GM23338 (cell line): ENCODE measurements at regions not wholly inside any gene's neighbourhood (a gene's known extent, or its start where the extent isn't known, plus 50 kb on each side); places are given as distances from the start of the nearest gene placed in this dataset.
A peak's percentile ranks its signal among the peaks of the same experiment; 100 is the strongest.

Experiments
- ATAC-seq: fragments of 200-7000 bp; cut with Tn5 transposase; 3 replicates; pipeline ENCODE4 v1.9.1; 2020
- DNase-seq: peaks from one replicate; pipeline ENCODE4 v3.0.0-alpha.2; 2015; ENCODE audit warnings: low spot score
- H2AFZ ChIP-seq: fragments of 200-600 bp; sonication (generic); 2 replicates; pipeline ENCODE4 v1.8.0; 2016; ENCODE audit warnings: antibody characterized with exemption, mild to moderate bottlenecking, moderate library complexity
- H3F3A ChIP-seq: fragments of 200-600 bp; sonication (generic); replicated peaks from 2 replicates; pipeline ENCODE4 v1.8.0; 2017; ENCODE audit warnings: antibody characterized with exemption, mixed run types, low read depth
- H3K27ac ChIP-seq: fragments of 200-600 bp; sonication (generic); 2 replicates; pipeline ENCODE4 v1.6.1; 2016; ENCODE audit warnings: low read depth
- H3K27me3 ChIP-seq: fragments of 200-600 bp; sonication (generic); 2 replicates; pipeline ENCODE4 v1.8.0; 2016; ENCODE audit warnings: mild to moderate bottlenecking, mixed run types, moderate library complexity; ENCODE audit not compliant: insufficient read depth
- H3K36me3 ChIP-seq: fragments of 200-600 bp; sonication (generic); 2 replicates; pipeline ENCODE4 v1.8.0; 2016; ENCODE audit warnings: mild to moderate bottlenecking; ENCODE audit not compliant: insufficient read depth
- H3K4me1 ChIP-seq: fragments of 200-600 bp; sonication (generic); 2 replicates; pipeline ENCODE4 v1.8.0; 2016; ENCODE audit warnings: mild to moderate bottlenecking, moderate library complexity; ENCODE audit not compliant: insufficient read depth
- H3K4me2 ChIP-seq: fragments of 200-600 bp; sonication (generic); 2 replicates; pipeline ENCODE4 v1.7.1; 2017; ENCODE audit warnings: mixed run types
- H3K4me3 ChIP-seq: fragments of 200-600 bp; sonication (generic); 2 replicates; pipeline ENCODE4 v1.6.1; 2016; ENCODE audit warnings: mixed run types
- H3K79me2 ChIP-seq: fragments of 200-600 bp; sonication (generic); replicated peaks from 2 replicates; pipeline ENCODE4 v1.8.0; 2017; ENCODE audit warnings: mild to moderate bottlenecking; ENCODE audit not compliant: insufficient read depth
- H3K9me2 ChIP-seq: fragments of 200-600 bp; sonication (generic); 2 replicates; pipeline ENCODE4 v1.8.0; 2017; ENCODE audit not compliant: insufficient read depth
- H4K20me1 ChIP-seq: fragments of 200-600 bp; sonication (generic); replicated peaks from 2 replicates; pipeline ENCODE4 v1.8.0; 2017; ENCODE audit warnings: mild to moderate bottlenecking; ENCODE audit not compliant: insufficient read depth
- H3K27ac Mint-ChIP-seq: 2 replicates; pipeline ENCODE4 v1.8.0; 2020; ENCODE audit warnings: inconsistent platforms, mild to moderate bottlenecking, moderate library complexity, mixed read lengths
- H3K27me3 Mint-ChIP-seq: 3 replicates; pipeline ENCODE4 v1.8.0; 2022; ENCODE audit warnings: low read depth, mild to moderate bottlenecking, moderate library complexity, mixed read lengths, inconsistent platforms; ENCODE audit not compliant: insufficient read depth, poor library complexity
- H3K36me3 Mint-ChIP-seq: 3 replicates; pipeline ENCODE4 v1.8.0; 2021; ENCODE audit warnings: low read depth, mild to moderate bottlenecking, inconsistent platforms, moderate library complexity, mixed read lengths
- H3K4me1 Mint-ChIP-seq: 3 replicates; pipeline ENCODE4 v1.8.0; 2020; ENCODE audit warnings: mild to moderate bottlenecking, inconsistent platforms, mixed read lengths
- H3K4me3 Mint-ChIP-seq: 3 replicates; pipeline ENCODE4 v1.8.0; 2021; ENCODE audit warnings: moderate library complexity, mild to moderate bottlenecking, inconsistent platforms, mixed read lengths
- H3K9me3 Mint-ChIP-seq: 3 replicates; pipeline ENCODE4 v1.8.0; 2020; ENCODE audit warnings: moderate library complexity, mild to moderate bottlenecking, inconsistent platforms, mixed read lengths
- CREB1 ChIP-seq: fragments of 250-450 bp; sonication (Bioruptor Pico); IDR thresholded peaks from 2 replicates; pipeline ENCODE4 v1.5.0; 2020; ENCODE audit warnings: low read depth, mild to moderate bottlenecking, moderate library complexity
- CTCF ChIP-seq, 2 experiments: fragments of 200-600 bp in 1 of 2; sonication (generic) in 1 of 2; conservative IDR thresholded peaks; 2 replicates each; pipeline versions ENCODE4 v1.5.1 to v1.6.1; 2016 to 2017; ENCODE audit warnings: antibody characterized with exemption in 2 of 2, low read depth in 2 of 2, mild to moderate bottlenecking in 2 of 2, moderate library complexity in 1 of 2
- ETS1 ChIP-seq: IDR thresholded peaks from 2 replicates; pipeline ENCODE4 v1.6.1; 2016; ENCODE audit warnings: antibody characterized with exemption
- JUNB ChIP-seq: IDR thresholded peaks from one replicate; pipeline ENCODE4 v1.6.1; 2016; ENCODE audit warnings: antibody characterized with exemption; ENCODE audit not compliant: unreplicated experiment
- NANOG ChIP-seq: IDR thresholded peaks from 2 replicates; pipeline ENCODE4 v1.6.1; 2016; ENCODE audit warnings: antibody characterized with exemption, borderline replicate concordance
- REST ChIP-seq: IDR thresholded peaks from one replicate; pipeline ENCODE4 v1.6.1; 2018; ENCODE audit warnings: antibody characterized with exemption; ENCODE audit not compliant: unreplicated experiment
- ZNF462 ChIP-seq: fragments of 250-450 bp; sonication (Bioruptor Pico); IDR thresholded peaks from 2 replicates; pipeline ENCODE4 v1.5.0; 2020; ENCODE audit warnings: mild to moderate bottlenecking, moderate library complexity

- TF ChIP-seq ETS1 (no peak), NANOG (no peak), CTCF (conservative IDR thresholded peaks at IDR 0.05; ENCODE audit: low read depth in 2 of 2) (no peak), REST (no peak), JUNB (no peak), CREB1 (no peak)
These were observed 265.1 kb upstream of the FBXL7 start (continued) for GRCh38 chr5:15234911-15235310.

- Histone ChIP-seq H3K27me3 (no peaks in the 10 kb centered on the region), H3K4me1 (no peaks in the 10 kb centered on the region), H3F3A (no peaks in the 10 kb centered on the region), H3K36me3 (no peaks in the 10 kb centered on the region), H3K79me2 (no peaks in the 10 kb centered on the region), H3K4me3 (no peak overlapping the region), H2AFZ (no peak overlapping the region), H4K20me1 (no peaks in the 10 kb centered on the region), H3K4me2 (no peak overlapping the region), H3K27ac (no peak overlapping the region), H3K9me2 (no peaks in the 10 kb centered on the region)
- DNase-seq (peak; percentile 73), ATAC-seq (peak; percentile 100)
- Mint-ChIP-seq H3K36me3 (peaks cover 3% of the 10 kb centered on the region; the same call in 1 of the 3 replicates), H3K27ac (peak overlapping the region; percentile 77), H3K27me3 (peaks cover 3% of the 10 kb centered on the region), H3K9me3 (peaks cover 6% of the 10 kb centered on the region), H3K4me1 (peaks cover 23% of the 10 kb centered on the region), H3K4me3 (peak overlapping the region; percentile 10; the same call in 1 of the 3 replicates)
- no peak for TF ChIP-seq ETS1
- peak; percentile 94 for TF ChIP-seq ZNF462
These were observed 265.6 kb upstream of the FBXL7 start for GRCh38 chr5:15234366-15234765.
